Transverse colon (tissue), 4 donors: ENCODE measurements at regions not wholly inside any gene's neighbourhood (a gene's known extent, or its start where the extent isn't known, plus 50 kb on each side); places are given as distances from the start of the nearest gene placed in this dataset.

ENCODE experiments used
- DNase-seq: peaks from one replicate; pipeline ENCODE4 v3.0.0-alpha.2; 2019
- H3K27ac ChIP-seq, 4 donors: fragments of 200-600 bp; sonication (generic); 2 replicates each; pipeline ENCODE4 v1.5.1; 2016 to 2018; ENCODE audit warnings: inconsistent platforms in 4 of 4
- H3K27me3 ChIP-seq: fragments of 200-600 bp; sonication (generic); 2 replicates; pipeline ENCODE4 v1.5.1; 2017; ENCODE audit warnings: inconsistent platforms
- H3K36me3 ChIP-seq, 4 donors: fragments of 200-600 bp; sonication (generic); 2 replicates each; pipeline ENCODE4 v1.5.1; 2017 to 2019; ENCODE audit warnings: inconsistent platforms in 4 of 4
- H3K4me1 ChIP-seq, 4 donors: fragments of 200-600 bp; sonication (generic); 2 replicates each; pipeline ENCODE4 v1.5.1; 2017 to 2020; ENCODE audit warnings: inconsistent platforms in 4 of 4
- H3K4me3 ChIP-seq, 4 donors: fragments of 200-600 bp; sonication (generic); 1 replicate in 1 of 4; 2 replicates in 3 of 4; pipeline versions ENCODE4 v1.5.1 to v1.6.1; 2017 to 2019; ENCODE audit warnings: inconsistent platforms in 4 of 4
- H3K9me3 ChIP-seq, 2 donors: fragments of 200-600 bp; sonication (generic); 2 replicates each; pipeline ENCODE4 v1.5.1; 2017 to 2019; ENCODE audit warnings: inconsistent platforms in 2 of 2
- CTCF ChIP-seq, 5 experiments: fragments of 200-600 bp in 3 of 5; fragments of 450-650 bp in 2 of 5; sonication (generic) in 3 of 5; IDR thresholded peaks; 1 replicate in 2 of 5; 2 replicates in 3 of 5; pipeline ENCODE4 v1.5.1; 2016 to 2017; ENCODE audit warnings: antibody characterized with exemption in 5 of 5, inconsistent platforms in 3 of 5, mild to moderate bottlenecking in 2 of 5, moderate library complexity in 1 of 5
- EP300 ChIP-seq: sonication (generic); formaldehyde crosslinking; IDR thresholded peaks from one replicate; pipeline ENCODE4 v1.6.1; 2017; ENCODE audit warnings: antibody characterized with exemption, low read depth
- POLR2A ChIP-seq: fragments of 450-650 bp; IDR thresholded peaks from one replicate; pipeline ENCODE4 v1.6.1; 2016; ENCODE audit warnings: antibody characterized with exemption, mild to moderate bottlenecking, moderate library complexity
- POLR2AphosphoS5 ChIP-seq, 3 donors: sonication (generic); formaldehyde crosslinking; IDR thresholded peaks; one replicate each; pipeline ENCODE4 v1.6.1; 2016; ENCODE audit warnings: antibody characterized with exemption in 3 of 3
- WGBS, 2 donors: methylation state at CpG; one replicate each; pipeline ENCODE4 v1.1.5; 2018; ENCODE audit warnings: low coverage in 1 of 2; 5-methylcytosine and 5-hydroxymethylcytosine counted together
- in situ Hi-C, 4 donors: fragments of 200-750 bp; cut with MboI; loops; one replicate each; pipeline versions ENCODE4 v1.15.0 to v1.15.1; 2017; ENCODE audit warnings: low sequenced_read_pairs in 3 of 4, low pct_ligation_motif_present in 1 of 4, low pct_unique_long_range_greater_than_20kb in 1 of 4
- intact Hi-C: fragments of 100-400 bp; cut with DNase I; formaldehyde crosslinking; loops from one replicate; pipeline ENCODE4 v1.15.1; 2023; ENCODE audit warnings: low total_unique reads

- TF ChIP-seq EP300 (no peak), POLR2A (no peak), CTCF (IDR thresholded peaks at IDR 0.05) (no peak), POLR2AphosphoS5 (IDR thresholded peaks at IDR 0.05) (no peak)
- H3K4me3 ChIP-seq, result no peak overlapping the region
- no peaks in the 10 kb centered on the region for H3K4me1 ChIP-seq
- H3K27ac ChIP-seq, result no peak overlapping the region
- DNase-seq, result no peak
- in situ Hi-C loops, result no loop called here
- H3K9me3 ChIP-seq, result no peaks in the 10 kb centered on the region
- intact Hi-C loops, result no loop called here
- no peaks in the 10 kb centered on the region for H3K27me3 ChIP-seq
- 77 to 92% methylated on average over 2 of the region's 2 CpGs for WGBS, 2 donors
- H3K36me3 ChIP-seq, result no peaks in the 10 kb centered on the region
Measured at GRCh38 chr2:41886145-41886664, 161.6 kb upstream of the PKDCC start.

GRCh38 chr2:41886757-41887156 is 161.1 kb upstream of the PKDCC start:
- DNase-seq, result no peak
- H3K27me3 ChIP-seq, result no peaks in the 10 kb centered on the region
- H3K4me3 ChIP-seq, result no peak overlapping the region
- TF ChIP-seq CTCF (IDR thresholded peaks at IDR 0.05) (no peak), POLR2AphosphoS5 (IDR thresholded peaks at IDR 0.05) (no peak), EP300 (no peak), POLR2A (no peak)
- no peaks in the 10 kb centered on the region for H3K9me3 ChIP-seq
- no peaks in the 10 kb centered on the region for H3K4me1 ChIP-seq
- intact Hi-C loops (no loop called here), in situ Hi-C loops (no loop called here)
- WGBS, 2 donors, result 50 to 70% methylated on average over 2 of the region's 2 CpGs
- H3K36me3 ChIP-seq, result no peaks in the 10 kb centered on the region
- H3K27ac ChIP-seq, result no peak overlapping the region

- DNase-seq, result no peak
- Histone ChIP-seq H3K4me3 (no peak overlapping the region), H3K27ac (no peak overlapping the region), H3K36me3 (no peaks in the 10 kb centered on the region), H3K9me3 (no peaks in the 10 kb centered on the region), H3K27me3 (no peaks in the 10 kb centered on the region), H3K4me1 (peaks cover 0 to 4% (median 3%) of the 10 kb centered on the region in 4 donors)
- intact Hi-C loops, result no loop called here
- in situ Hi-C loops, result no loop called here
- no peak for TF ChIP-seq EP300
- WGBS, 2 donors, result 84 to 90% methylated on average over 3 of the region's 3 CpGs
Measured at GRCh38 chr2:41890341-41890740, 157.5 kb upstream of the PKDCC start.

- intact Hi-C loops, result no loop called here
- 82 to 83% methylated on average over 1 to 4 of the region's 4 CpGs for WGBS, 2 donors
Measured at GRCh38 chr2:41892476-41892875, 155.3 kb upstream of the PKDCC start.

More at GRCh38 chr2:41892476-41892875, 155.3 kb upstream of the PKDCC start:
- peaks cover 0 to 10% (median 7%) of the 10 kb centered on the region in 4 donors for H3K4me1 ChIP-seq
- no peaks in the 10 kb centered on the region for H3K9me3 ChIP-seq
- TF ChIP-seq POLR2AphosphoS5 (IDR thresholded peaks at IDR 0.05) (no peak), EP300 (no peak), POLR2A (no peak), CTCF (IDR thresholded peaks at IDR 0.05) (no peak)
- H3K4me3 ChIP-seq, result no peak overlapping the region
- in situ Hi-C loops, result no loop called here
- H3K36me3 ChIP-seq, result no peaks in the 10 kb centered on the region
- no peak for DNase-seq
- no peak overlapping the region for H3K27ac ChIP-seq
- H3K27me3 ChIP-seq, result no peaks in the 10 kb centered on the region
